B cell (primary cell): ENCODE measurements at regions not wholly inside any gene's neighbourhood (a gene's known extent, or its start where the extent isn't known, plus 50 kb on each side); places are given as distances from the start of the nearest gene placed in this dataset.

Experiments
- ATAC-seq: fragments of 200-7000 bp; cut with Tn5 transposase; one replicate; pipeline ENCODE4 v1.10.0; 2021; ENCODE audit warnings: low read depth, mild to moderate bottlenecking, moderate number of reproducible peaks, moderate library complexity
- CTCF ChIA-PET: fragments of 350-600 bp; sonication (Branson Sonifier 250); formaldehyde crosslinking; loops from one replicate; lab custom pipeline; 2021; ENCODE audit warnings: antibody characterized with exemption, inconsistent platforms; lab: Charles Lee
- POLR2A ChIA-PET: fragments of 350-600 bp; sonication (Branson Sonifier 250); formaldehyde crosslinking; loops from one replicate; lab custom pipeline; 2021; ENCODE audit warnings: antibody characterized with exemption; lab: Charles Lee
- DNase-seq: peaks from one replicate; pipeline ENCODE4 v3.0.0; 2013
- H2AFZ ChIP-seq: 2 replicates; pipeline ENCODE4 v1.6.1; 2012; ENCODE audit warnings: mild to moderate bottlenecking, low read depth, low read length; ENCODE audit not compliant: insufficient read depth, poor library complexity, severe bottlenecking
- H3K27ac ChIP-seq, 2 donors: 1 replicate in 1 of 2; 2 replicates in 1 of 2; pipeline ENCODE4 v1.5.1; 2012 to 2013; ENCODE audit warnings: low read length in 2 of 2, mild to moderate bottlenecking in 2 of 2, moderate library complexity in 1 of 2
- H3K27me3 ChIP-seq, 4 experiments: fragments of 200-600 bp in 1 of 4; sonication (generic) in 1 of 4; replicated peaks in 1 of 4; 1 replicate in 2 of 4; 2 replicates in 2 of 4; pipeline versions ENCODE4 v1.6.1 to v1.7.0; 2013 to 2016; ENCODE audit warnings: low read length in 3 of 4, mild to moderate bottlenecking in 2 of 4, mixed read lengths in 1 of 4, moderate library complexity in 1 of 4; ENCODE audit not compliant: insufficient read depth in 4 of 4, control insufficient read depth in 3 of 4; ENCODE audit errors: control extremely low read depth in 1 of 4
- H3K36me3 ChIP-seq, 2 experiments: replicated peaks in 1 of 2; 1 replicate in 1 of 2; 2 replicates in 1 of 2; pipeline versions ENCODE4 v1.6.1 to v1.7.1; 2013; ENCODE audit warnings: low read length in 1 of 2; ENCODE audit not compliant: insufficient read depth in 2 of 2, control insufficient read depth in 1 of 2; ENCODE audit errors: control extremely low read depth in 1 of 2, extremely low read depth in 1 of 2
- H3K4me1 ChIP-seq, 2 donors: fragments of 200-600 bp in 1 of 2; sonication (generic) in 1 of 2; 1 replicate in 1 of 2; 2 replicates in 1 of 2; pipeline versions ENCODE4 v1.5.1 to v1.6.1; 2013 to 2017; ENCODE audit warnings: low read length in 2 of 2; ENCODE audit not compliant: control insufficient read depth in 2 of 2, insufficient read depth in 2 of 2
- H3K4me2 ChIP-seq: replicated peaks from 2 replicates; pipeline ENCODE3; 2012; ENCODE audit warnings: mild to moderate bottlenecking, low read depth, low read length; ENCODE audit not compliant: poor library complexity, severe bottlenecking
- H3K4me3 ChIP-seq, 5 experiments: fragments of 200-600 bp in 1 of 5; sonication (generic) in 1 of 5; 1 replicate in 3 of 5; 2 replicates in 2 of 5; pipeline versions ENCODE4 v1.5.1 to v1.7.0; 2011 to 2016; ENCODE audit warnings: low read length in 4 of 5, mild to moderate bottlenecking in 4 of 5, low read depth in 2 of 5, control low read depth in 1 of 5, moderate library complexity in 1 of 5; ENCODE audit not compliant: insufficient read depth in 1 of 5; ENCODE audit errors: control extremely low read depth in 1 of 5, extremely low read depth in 1 of 5
- H3K79me2 ChIP-seq: fragments of 200-600 bp; sonication (generic); one replicate; pipeline ENCODE4 v1.6.0; 2016; ENCODE audit warnings: low read length; ENCODE audit not compliant: control insufficient read depth, insufficient read depth
- H3K9ac ChIP-seq: fragments of 200-600 bp; sonication (generic); 2 replicates; pipeline ENCODE4 v1.6.1; 2017; ENCODE audit warnings: mild to moderate bottlenecking, low read length, moderate library complexity
- H3K9me3 ChIP-seq, 3 donors: one replicate each; pipeline versions ENCODE4 v1.6.1 to v1.7.1; 2013; ENCODE audit warnings: low read length in 2 of 3; ENCODE audit not compliant: control insufficient read depth in 2 of 3, insufficient read depth in 1 of 3; ENCODE audit errors: control extremely low read depth in 1 of 3
- H4K20me1 ChIP-seq: 2 replicates; pipeline ENCODE4 v1.6.0; 2012; ENCODE audit warnings: mild to moderate bottlenecking, low read length; ENCODE audit not compliant: insufficient read depth, control insufficient read depth, poor library complexity, severe bottlenecking
- H3K27ac Mint-ChIP-seq: one replicate; pipeline ENCODE4 v1.8.0; 2021; ENCODE audit warnings: mixed read lengths
- H3K27me3 Mint-ChIP-seq: one replicate; pipeline ENCODE4 v1.8.0; 2021; ENCODE audit warnings: mixed read lengths
- H3K4me1 Mint-ChIP-seq: one replicate; pipeline ENCODE4 v1.8.0; 2021; ENCODE audit warnings: mixed read lengths
- H3K4me3 Mint-ChIP-seq: one replicate; pipeline ENCODE4 v1.8.0; 2021; ENCODE audit warnings: mixed read lengths
- H3K9me3 Mint-ChIP-seq: one replicate; pipeline ENCODE4 v1.8.0; 2022; ENCODE audit warnings: mixed read lengths; ENCODE audit not compliant: insufficient read depth
- CTCF ChIP-seq: fragments of 200-600 bp; IDR thresholded peaks from one replicate; pipeline ENCODE4 v1.8.0; 2022; ENCODE audit warnings: antibody characterized with exemption, mild to moderate bottlenecking
- EZH2 ChIP-seq: IDR thresholded peaks from 2 replicates; pipeline ENCODE4 v1.6.1; 2012; ENCODE audit warnings: borderline replicate concordance, low read depth, mild to moderate bottlenecking, moderate library complexity, low read length; ENCODE audit not compliant: insufficient read depth, poor library complexity, severe bottlenecking
- WGBS: methylation state at CpG from one replicate; pipeline ENCODE4 v1.1.5; 2013; ENCODE audit warnings: missing lambda C conversion rate; ENCODE audit not compliant: insufficient coverage; 5-methylcytosine and 5-hydroxymethylcytosine counted together
- intact Hi-C: fragments of 100-400 bp; cut with micrococcal nuclease; formaldehyde crosslinking; loops from one replicate; pipeline ENCODE4 v1.10.0; 2022

GRCh38 chr4:28233724-28234123 is 1373.1 kb downstream of the STIM2 start:
- POLR2A ChIA-PET = no interaction called here
- H3K4me1 ChIP-seq = no peaks in the 10 kb centered on the region
- H3K36me3 ChIP-seq = no peaks in the 10 kb centered on the region
- no peaks in the 10 kb centered on the region for H3K4me1 Mint-ChIP-seq
- no peaks in the 10 kb centered on the region for H3K79me2 ChIP-seq
- no peaks in the 10 kb centered on the region for H3K27me3 ChIP-seq
- no peak overlapping the region for H3K4me2 ChIP-seq
- TF ChIP-seq EZH2 (no peak), CTCF (no peak)
- H2AFZ ChIP-seq = no peak overlapping the region
- CTCF ChIA-PET = no interaction called here
- no peaks in the 10 kb centered on the region for H4K20me1 ChIP-seq
- no peak overlapping the region for H3K27ac Mint-ChIP-seq
- H3K4me3 Mint-ChIP-seq = no peak overlapping the region
- H3K27ac ChIP-seq = no peak overlapping the region
- no peaks in the 10 kb centered on the region for H3K9me3 ChIP-seq
- no peaks in the 10 kb centered on the region for H3K9me3 Mint-ChIP-seq
- no peak overlapping the region for H3K4me3 ChIP-seq
- no peak overlapping the region for H3K9ac ChIP-seq
- no peak for DNase-seq
- no peak for ATAC-seq
- no CpG with 5 or more reads among the region's 2 CpGs for whole genome bisulfite sequencing
- H3K27me3 Mint-ChIP-seq = no peaks in the 10 kb centered on the region
- intact Hi-C loops = no loop called here

GRCh38 chr4:28238876-28239275 is 1378.2 kb downstream of the STIM2 start:
- no CpG with 5 or more reads among the region's 3 CpGs for WGBS
- no peaks in the 10 kb centered on the region for H3K36me3 ChIP-seq
- ChIA-PET CTCF (no interaction called here), POLR2A (no interaction called here)
- intact Hi-C loops = no loop called here
- no peaks in the 10 kb centered on the region for H3K27me3 Mint-ChIP-seq
- H3K9me3 Mint-ChIP-seq = no peaks in the 10 kb centered on the region
- ATAC-seq (no peak), DNase-seq (no peak)
- TF ChIP-seq CTCF (no peak), EZH2 (no peak)
- H3K4me1 Mint-ChIP-seq = no peaks in the 10 kb centered on the region
- no peaks in the 10 kb centered on the region for H3K4me1 ChIP-seq
- H2AFZ ChIP-seq = no peak overlapping the region
- H3K4me3 ChIP-seq = no peak overlapping the region
- H3K9ac ChIP-seq = no peak overlapping the region
- H3K27ac Mint-ChIP-seq = no peak overlapping the region
- no peaks in the 10 kb centered on the region for H3K9me3 ChIP-seq
- no peak overlapping the region for H3K27ac ChIP-seq
- H4K20me1 ChIP-seq = no peaks in the 10 kb centered on the region
- H3K4me3 Mint-ChIP-seq = no peak overlapping the region
- H3K27me3 ChIP-seq = no peaks in the 10 kb centered on the region
- no peaks in the 10 kb centered on the region for H3K79me2 ChIP-seq
- no peak overlapping the region for H3K4me2 ChIP-seq
